ENCODE measurements at regions not wholly inside any gene's neighbourhood (a gene's known extent, or its start where the extent isn't known, plus 50 kb on each side); places are given as distances from the start of the nearest gene placed in this dataset.

GRCh38 chr4:146061610-146062334 is 113.7 kb upstream of the LSM6 start:
- H3K9me3 Mint-ChIP-seq: no peaks in the 10 kb centered on the region
- H3K27ac Mint-ChIP-seq: no peak overlapping the region
- no peak overlapping the region for H3K4me3 Mint-ChIP-seq
- no peak for DNase-seq (ENCODE audit: low spot score in 2 of 2, unreplicated experiment in 2 of 2)
- H3K4me1 Mint-ChIP-seq: no peaks in the 10 kb centered on the region
- peaks cover 44% of the 10 kb centered on the region for H3K27me3 Mint-ChIP-seq (ENCODE audit: low read depth)
- no peaks in the 10 kb centered on the region for H3K36me3 Mint-ChIP-seq
- TF ChIP-seq CTCF (IDR thresholded peaks at IDR 0.05; ENCODE audit: unreplicated experiment): no peak

- DNase-seq (ENCODE audit: low spot score in 2 of 2, unreplicated experiment in 2 of 2): no peak
- Mint-ChIP-seq H3K27ac (no peak overlapping the region), H3K9me3 (no peaks in the 10 kb centered on the region), H3K27me3 (ENCODE audit: low read depth) (peaks cover 33% of the 10 kb centered on the region), H3K4me1 (no peaks in the 10 kb centered on the region), H3K36me3 (no peaks in the 10 kb centered on the region), H3K4me3 (no peak overlapping the region)
- TF ChIP-seq CTCF (IDR thresholded peaks at IDR 0.05; ENCODE audit: unreplicated experiment): no peak
These were observed 115.7 kb upstream of the LSM6 start for GRCh38 chr4:146059865-146060264.

GRCh38 chr4:146059151-146059550 is 116.4 kb upstream of the LSM6 start:
- TF ChIP-seq CTCF (IDR thresholded peaks at IDR 0.05; ENCODE audit: unreplicated experiment): no peak
- H3K27ac Mint-ChIP-seq: no peak overlapping the region
- H3K4me3 Mint-ChIP-seq: no peak overlapping the region
- no peak for DNase-seq (ENCODE audit: low spot score in 2 of 2, unreplicated experiment in 2 of 2)
- H3K27me3 Mint-ChIP-seq (ENCODE audit: low read depth): peaks cover 31% of the 10 kb centered on the region
- H3K9me3 Mint-ChIP-seq: no peaks in the 10 kb centered on the region
- peaks cover 4% of the 10 kb centered on the region for H3K4me1 Mint-ChIP-seq
- no peaks in the 10 kb centered on the region for H3K36me3 Mint-ChIP-seq

- Mint-ChIP-seq H3K27ac (no peak overlapping the region), H3K9me3 (no peaks in the 10 kb centered on the region), H3K4me1 (peaks cover 9% of the 10 kb centered on the region), H3K36me3 (no peaks in the 10 kb centered on the region), H3K27me3 (ENCODE audit: low read depth) (peaks cover 25% of the 10 kb centered on the region), H3K4me3 (no peak overlapping the region)
- TF ChIP-seq CTCF (IDR thresholded peaks at IDR 0.05; ENCODE audit: unreplicated experiment): no peak
- DNase-seq (ENCODE audit: low spot score in 2 of 2, unreplicated experiment in 2 of 2): no peak
These were observed 117.0 kb upstream of the LSM6 start for GRCh38 chr4:146058531-146058930.

GRCh38 chr4:146054676-146055075 is 116.1 kb upstream of the ZNF827 start:
- no peak overlapping the region for H3K4me3 Mint-ChIP-seq
- no peak overlapping the region for H3K27ac Mint-ChIP-seq
- TF ChIP-seq CTCF (IDR thresholded peaks at IDR 0.05; ENCODE audit: unreplicated experiment): no peak
- H3K9me3 Mint-ChIP-seq: no peaks in the 10 kb centered on the region
- peaks cover 5% of the 10 kb centered on the region for H3K27me3 Mint-ChIP-seq (ENCODE audit: low read depth)
- DNase-seq (ENCODE audit: low spot score in 2 of 2, unreplicated experiment in 2 of 2): no peak
- H3K36me3 Mint-ChIP-seq: no peaks in the 10 kb centered on the region
- peaks cover 9% of the 10 kb centered on the region for H3K4me1 Mint-ChIP-seq
